WERI-Rb-1 (cell line): ENCODE measurements at regions not wholly inside any gene's neighbourhood (a gene's known extent, or its start where the extent isn't known, plus 50 kb on each side); places are given as distances from the start of the nearest gene placed in this dataset.
"Not testable (repeated sequence)": the region's sequence is repeated elsewhere in the genome, so short reads cannot be mapped to it uniquely, and the experiment has no call there.

Experiments used
- DNase-seq: peaks from one replicate; pipeline ENCODE4 v3.0.0-alpha.2; 2020
- H3K27ac ChIP-seq: fragments of 250-450 bp; sonication (Bioruptor Pico); 2 replicates; pipeline ENCODE4 v1.5.1; 2020; ENCODE audit warnings: mild to moderate bottlenecking, moderate library complexity
- H3K27me3 ChIP-seq: fragments of 250-450 bp; sonication (Bioruptor Pico); 2 replicates; pipeline ENCODE4 v1.5.1; 2021; ENCODE audit warnings: mild to moderate bottlenecking, low read depth, moderate library complexity; ENCODE audit not compliant: insufficient read depth, severe bottlenecking
- H3K36me3 ChIP-seq: fragments of 250-450 bp; sonication (Bioruptor Pico); 2 replicates; pipeline ENCODE4 v1.5.1; 2020; ENCODE audit warnings: mild to moderate bottlenecking, moderate library complexity
- H3K4me3 ChIP-seq: 2 replicates; pipeline ENCODE4 v1.5.1; 2011; ENCODE audit warnings: low read depth, mild to moderate bottlenecking, control low read depth, low read length
- H3K9me3 ChIP-seq: fragments of 250-450 bp; sonication (Bioruptor Pico); 2 replicates; pipeline ENCODE4 v1.5.1; 2021; ENCODE audit warnings: mild to moderate bottlenecking, moderate library complexity; ENCODE audit not compliant: severe bottlenecking
- CTCF ChIP-seq: IDR thresholded peaks from 2 replicates; pipeline ENCODE4 v1.5.1; 2011; ENCODE audit warnings: low read depth, mild to moderate bottlenecking, control low read depth, inconsistent platforms, low read length

- H3K9me3 ChIP-seq, result no peaks in the 10 kb centered on the region
- TF ChIP-seq CTCF, result no peak
Measured at GRCh38 chr20:29313481-29313880, 1944.0 kb upstream of the DEFB115 start.

GRCh38 chr20:29314294-29314693 is 1943.2 kb upstream of the DEFB115 start:
- Histone ChIP-seq H3K27ac (no peak overlapping the region), H3K4me3 (no peak overlapping the region), H3K36me3 (no peaks in the 10 kb centered on the region), H3K27me3 (peaks cover 17% of the 10 kb centered on the region), H3K9me3 (no peaks in the 10 kb centered on the region)
- no peak for TF ChIP-seq CTCF
- DNase-seq, result no peak

More at GRCh38 chr20:29313481-29313880, 1944.0 kb upstream of the DEFB115 start:
- Histone ChIP-seq H3K27me3 (peaks cover 11% of the 10 kb centered on the region), H3K27ac (no peak overlapping the region), H3K36me3 (no peaks in the 10 kb centered on the region), H3K4me3 (no peak overlapping the region)
- no peak for DNase-seq

GRCh38 chr20:29318871-29319461 is 1938.5 kb upstream of the DEFB115 start:
- Histone ChIP-seq H3K4me3 (no peak overlapping the region), H3K27me3 (peaks cover 15% of the 10 kb centered on the region), H3K27ac (no peak overlapping the region), H3K9me3 (no peaks in the 10 kb centered on the region), H3K36me3 (no peaks in the 10 kb centered on the region)
- no peak for TF ChIP-seq CTCF
- DNase-seq, result no peak

GRCh38 chr20:29319725-29320124 is 1937.7 kb upstream of the DEFB115 start:
- Histone ChIP-seq H3K4me3 (no peak overlapping the region), H3K9me3 (no peaks in the 10 kb centered on the region), H3K36me3 (no peaks in the 10 kb centered on the region), H3K27ac (no peak overlapping the region), H3K27me3 (peaks cover 19% of the 10 kb centered on the region)
- DNase-seq, result no peak
- no peak for TF ChIP-seq CTCF

- not testable (repeated sequence) for DNase-seq, H3K4me3 ChIP-seq, H3K9me3 ChIP-seq, H3K27ac ChIP-seq, H3K36me3 ChIP-seq
- H3K27me3 ChIP-seq, result peaks cover 19% of the 10 kb centered on the region
Measured at GRCh38 chr20:29320216-29320949, 1937.1 kb upstream of the DEFB115 start.

- H3K27me3 ChIP-seq, result peaks cover 17% of the 10 kb centered on the region
- not testable (repeated sequence) for H3K27ac ChIP-seq, H3K4me3 ChIP-seq, H3K36me3 ChIP-seq, H3K9me3 ChIP-seq, DNase-seq
Measured at GRCh38 chr20:29323631-29324515, 1933.6 kb upstream of the DEFB115 start.

- not testable (repeated sequence) for H3K27ac ChIP-seq, H3K4me3 ChIP-seq, DNase-seq, H3K9me3 ChIP-seq, H3K36me3 ChIP-seq
- peaks cover 15% of the 10 kb centered on the region for H3K27me3 ChIP-seq
Measured at GRCh38 chr20:29324516-29325303, 1932.8 kb upstream of the DEFB115 start.
